ENCODE measurements at regions not wholly inside any gene's neighbourhood (a gene's known extent, or its start where the extent isn't known, plus 50 kb on each side); places are given as distances from the start of the nearest gene placed in this dataset.

- no peak for TF ChIP-seq CTCF (IDR thresholded peaks at IDR 0.05)
- no peak for TF ChIP-seq POLR2A (IDR thresholded peaks at IDR 0.05)
Measured at GRCh38 chr21:17372200-17372599, 140.6 kb upstream of the CXADR start.
